Fibroblast of lung (primary cell): ENCODE measurements at regions not wholly inside any gene's neighbourhood (a gene's known extent, or its start where the extent isn't known, plus 50 kb on each side); places are given as distances from the start of the nearest gene placed in this dataset.
A peak's percentile ranks its signal among the peaks of the same experiment; 100 is the strongest.

Experiments
- DNase-seq, 2 donors: peaks; one replicate each; pipeline versions ENCODE4 v3.0.0 to v3.0.0-alpha.2; 2010; ENCODE audit warnings: low read depth in 2 of 2
- H2AFZ ChIP-seq: 2 replicates; pipeline ENCODE4 v1.5.1; 2012; ENCODE audit warnings: low read length, control low read depth, inconsistent platforms
- H3K27ac ChIP-seq: 2 replicates; pipeline ENCODE4 v1.5.1; 2011; ENCODE audit warnings: low read length, control low read depth; ENCODE audit not compliant: insufficient read depth
- H3K27me3 ChIP-seq: 2 replicates; pipeline ENCODE4 v1.5.1; 2011; ENCODE audit warnings: mild to moderate bottlenecking, low read length; ENCODE audit not compliant: control insufficient read depth, insufficient read depth
- H3K36me3 ChIP-seq: 2 replicates; pipeline ENCODE4 v1.5.1; 2011; ENCODE audit warnings: low read length; ENCODE audit not compliant: control insufficient read depth, insufficient read depth
- H3K4me1 ChIP-seq: 2 replicates; pipeline ENCODE4 v1.5.1; 2011; ENCODE audit warnings: low read length; ENCODE audit not compliant: control insufficient read depth, insufficient read depth; ENCODE audit errors: extremely low read depth
- H3K4me2 ChIP-seq: 2 replicates; pipeline ENCODE4 v1.5.1; 2011; ENCODE audit warnings: low read length, control low read depth; ENCODE audit not compliant: insufficient read depth; ENCODE audit errors: extremely low read depth
- H3K4me3 ChIP-seq, 4 experiments: fragments of 200-600 bp in 1 of 4; sonication (generic) in 1 of 4; replicated peaks in 1 of 4; 2 replicates each; pipeline ENCODE4 v1.5.1; 2011 to 2016; ENCODE audit warnings: low read length in 4 of 4, low read depth in 3 of 4, mild to moderate bottlenecking in 3 of 4, control low read depth in 2 of 4, inconsistent platforms in 1 of 4, mixed read lengths in 1 of 4; ENCODE audit not compliant: insufficient read depth in 1 of 4; ENCODE audit errors: control extremely low read depth in 1 of 4
- H3K79me2 ChIP-seq: 2 replicates; pipeline ENCODE4 v1.5.1; 2012; ENCODE audit warnings: mild to moderate bottlenecking, low read length, inconsistent platforms; ENCODE audit not compliant: control insufficient read depth, insufficient read depth
- H3K9ac ChIP-seq: 2 replicates; pipeline ENCODE4 v1.5.1; 2011; ENCODE audit warnings: mild to moderate bottlenecking, low read length, control low read depth; ENCODE audit not compliant: insufficient read depth
- H3K9me3 ChIP-seq: 2 replicates; pipeline ENCODE4 v1.5.1; 2012; ENCODE audit warnings: low read depth, low read length; ENCODE audit not compliant: control insufficient read depth, insufficient read depth
- H4K20me1 ChIP-seq: 2 replicates; pipeline ENCODE4 v1.5.1; 2011; ENCODE audit warnings: low read length; ENCODE audit not compliant: control insufficient read depth, insufficient read depth; ENCODE audit errors: extremely low read depth
- EZH2 ChIP-seq: IDR thresholded peaks from 2 replicates; pipeline ENCODE4 v1.5.1; 2012; ENCODE audit warnings: low read length, control low read depth, mild to moderate bottlenecking; ENCODE audit errors: missing control alignments
- TF ChIP-seq, protein P1 (sequence below), 2 donors: IDR thresholded peaks in 1 of 2; conservative IDR thresholded peaks in 1 of 2; 1 replicate in 1 of 2; 2 replicates in 1 of 2; pipeline ENCODE4 v1.5.1; 2011 to 2012; ENCODE audit warnings: low read length in 2 of 2, control low read depth in 1 of 2, inconsistent platforms in 1 of 2, low read depth in 1 of 2, mild to moderate bottlenecking in 1 of 2

DNA sequence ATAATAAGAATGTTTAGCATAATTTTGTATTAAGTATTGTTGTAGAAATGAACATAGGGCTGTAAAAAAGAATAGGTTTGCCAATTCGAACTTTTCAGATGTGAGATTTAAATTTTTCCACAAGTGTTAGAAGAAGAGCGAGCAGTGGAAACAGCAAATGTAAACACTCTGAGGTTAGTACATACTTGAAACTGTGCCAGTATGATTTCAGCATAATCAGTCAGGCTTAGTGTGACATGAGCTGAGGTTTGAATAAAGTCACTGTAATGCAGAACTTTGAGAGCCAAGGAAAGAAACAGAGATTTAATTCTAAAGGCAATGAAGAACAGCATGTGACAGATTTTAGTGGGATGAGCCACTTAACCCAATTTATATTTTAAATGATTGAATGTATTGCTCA lies 2166.4 kb downstream of the PCDH9 start:
- no peaks in the 10 kb centered on the region for H3K36me3 ChIP-seq
- no peak overlapping the region for H3K4me3 ChIP-seq
- no peaks in the 10 kb centered on the region for H3K79me2 ChIP-seq
- H3K9me3 ChIP-seq: no peaks in the 10 kb centered on the region
- H3K4me2 ChIP-seq: no peak overlapping the region
- no peaks in the 10 kb centered on the region for H3K4me1 ChIP-seq
- peak; percentile 72 to 87 for DNase-seq
- H3K27me3 ChIP-seq: no peaks in the 10 kb centered on the region
- H2AFZ ChIP-seq: no peak overlapping the region
- TF ChIP-seq EZH2: no peak
- TF ChIP-seq, protein P1, sequence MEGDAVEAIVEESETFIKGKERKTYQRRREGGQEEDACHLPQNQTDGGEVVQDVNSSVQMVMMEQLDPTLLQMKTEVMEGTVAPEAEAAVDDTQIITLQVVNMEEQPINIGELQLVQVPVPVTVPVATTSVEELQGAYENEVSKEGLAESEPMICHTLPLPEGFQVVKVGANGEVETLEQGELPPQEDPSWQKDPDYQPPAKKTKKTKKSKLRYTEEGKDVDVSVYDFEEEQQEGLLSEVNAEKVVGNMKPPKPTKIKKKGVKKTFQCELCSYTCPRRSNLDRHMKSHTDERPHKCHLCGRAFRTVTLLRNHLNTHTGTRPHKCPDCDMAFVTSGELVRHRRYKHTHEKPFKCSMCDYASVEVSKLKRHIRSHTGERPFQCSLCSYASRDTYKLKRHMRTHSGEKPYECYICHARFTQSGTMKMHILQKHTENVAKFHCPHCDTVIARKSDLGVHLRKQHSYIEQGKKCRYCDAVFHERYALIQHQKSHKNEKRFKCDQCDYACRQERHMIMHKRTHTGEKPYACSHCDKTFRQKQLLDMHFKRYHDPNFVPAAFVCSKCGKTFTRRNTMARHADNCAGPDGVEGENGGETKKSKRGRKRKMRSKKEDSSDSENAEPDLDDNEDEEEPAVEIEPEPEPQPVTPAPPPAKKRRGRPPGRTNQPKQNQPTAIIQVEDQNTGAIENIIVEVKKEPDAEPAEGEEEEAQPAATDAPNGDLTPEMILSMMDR (conservative IDR thresholded peaks at IDR 0.05 in 1 of 2, IDR thresholded peaks at IDR 0.05 in 1 of 2; ENCODE audit: low read depth in 1 of 2, low read length in 2 of 2): no peak
- no peaks in the 10 kb centered on the region for H4K20me1 ChIP-seq
- H3K27ac ChIP-seq: no peak overlapping the region
- no peak overlapping the region for H3K9ac ChIP-seq

DNA sequence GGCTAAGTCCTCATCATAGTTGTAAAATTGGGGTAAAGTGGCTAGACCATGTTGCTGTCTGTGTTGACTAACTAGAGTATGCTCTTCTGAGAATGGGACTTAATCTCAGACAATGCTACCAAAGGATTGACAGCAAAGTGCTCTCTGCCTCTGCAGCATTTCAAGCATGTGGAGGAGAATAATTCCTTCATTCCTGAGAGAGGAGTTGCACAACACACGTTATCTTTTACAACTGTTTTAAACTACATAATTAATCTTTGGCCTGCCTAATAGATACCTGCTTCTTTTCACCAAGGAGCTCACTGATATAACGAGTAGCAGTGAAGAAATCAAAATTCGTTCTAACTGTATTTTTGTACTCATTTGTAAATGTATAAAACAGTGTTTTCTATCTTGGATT lies 2172.2 kb downstream of the PCDH9 start:
- Histone ChIP-seq H3K27ac (no peak overlapping the region), H4K20me1 (no peaks in the 10 kb centered on the region), H3K27me3 (no peaks in the 10 kb centered on the region), H3K9me3 (no peaks in the 10 kb centered on the region), H3K4me2 (no peak overlapping the region), H3K36me3 (no peaks in the 10 kb centered on the region), H3K79me2 (no peaks in the 10 kb centered on the region), H2AFZ (no peak overlapping the region), H3K9ac (no peak overlapping the region), H3K4me3 (no peak overlapping the region), H3K4me1 (no peaks in the 10 kb centered on the region)
- DNase-seq: peak in 1 of 2 donors; percentile 5
- TF ChIP-seq, protein P1 (conservative IDR thresholded peaks at IDR 0.05 in 1 of 2, IDR thresholded peaks at IDR 0.05 in 1 of 2; ENCODE audit: low read depth in 1 of 2, low read length in 2 of 2): no peak
- no peak for TF ChIP-seq EZH2

DNA sequence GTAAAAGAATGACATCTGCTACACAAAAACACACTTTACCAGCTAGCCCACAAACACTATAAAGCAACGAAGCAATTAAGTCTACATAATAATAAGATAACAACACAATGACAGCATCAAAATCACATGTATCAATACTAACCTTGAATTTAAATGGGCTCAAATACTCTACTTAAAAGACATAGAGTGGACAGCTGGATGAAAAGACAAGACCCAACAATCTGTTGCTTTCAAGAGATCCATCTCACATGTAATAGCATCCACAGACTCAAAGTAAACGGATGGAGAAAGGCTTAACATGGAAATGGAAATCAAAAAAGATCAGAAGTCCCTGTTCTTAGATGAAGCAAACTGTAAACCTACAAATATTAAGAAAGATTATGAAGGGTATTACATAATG lies 2175.9 kb downstream of the PCDH9 start:
- no peak for DNase-seq
- Histone ChIP-seq H3K9ac (no peak overlapping the region), H4K20me1 (no peaks in the 10 kb centered on the region), H3K4me1 (no peaks in the 10 kb centered on the region), H3K79me2 (no peaks in the 10 kb centered on the region), H3K9me3 (no peaks in the 10 kb centered on the region), H2AFZ (no peak overlapping the region), H3K4me2 (no peak overlapping the region), H3K27ac (no peak overlapping the region), H3K4me3 (no peak overlapping the region), H3K27me3 (no peaks in the 10 kb centered on the region), H3K36me3 (no peaks in the 10 kb centered on the region)
- TF ChIP-seq, protein P1 (conservative IDR thresholded peaks at IDR 0.05 in 1 of 2, IDR thresholded peaks at IDR 0.05 in 1 of 2; ENCODE audit: low read depth in 1 of 2, low read length in 2 of 2): no peak
- TF ChIP-seq EZH2: no peak
